Activated CD4-positive, CD25-positive, alpha-beta regulatory T cell treated with anti-CD3 and anti-CD28 coated beads, Interleukin-2, amount 50 U/mL, for 72 hours (primary cell): ENCODE measurements at regions not wholly inside any gene's neighbourhood (a gene's known extent, or its start where the extent isn't known, plus 50 kb on each side); places are given as distances from the start of the nearest gene placed in this dataset.
"Not testable (repeated sequence)": the region's sequence is repeated elsewhere in the genome, so short reads cannot be mapped to it uniquely, and the experiment has no call there.

Experiments
- DNase-seq: peaks from one replicate; pipeline ENCODE4 v3.0.0; 2021

- DNase-seq: peak; percentile 84
Measured at GRCh38 chr14:106663805-106664410, 1137.5 kb downstream of the TMEM121 start.

GRCh38 chr14:106665814-106666213, 1139.4 kb downstream of the TMEM121 start:
- DNase-seq: no peak

GRCh38 chr14:106666341-106666740, 1140.0 kb downstream of the TMEM121 start:
- no peak for DNase-seq

- no peak for DNase-seq
Measured at GRCh38 chr14:106670011-106670410, 1143.6 kb downstream of the TMEM121 start.

- not testable (repeated sequence) for DNase-seq
Measured at GRCh38 chr14:106674093-106674492, 1147.7 kb downstream of the TMEM121 start.

GRCh38 chr14:106674509-106675125, 1148.2 kb downstream of the TMEM121 start:
- peak; percentile 49 for DNase-seq

- not testable (repeated sequence) for DNase-seq
Measured at GRCh38 chr14:106675716-106676115, 1149.3 kb downstream of the TMEM121 start.

GRCh38 chr14:106679776-106680175, 1153.4 kb downstream of the TMEM121 start:
- DNase-seq: no peak

- no peak for DNase-seq
Measured at GRCh38 chr14:106681161-106681560, 1154.8 kb downstream of the TMEM121 start.

GRCh38 chr14:106681568-106681967, 1155.2 kb downstream of the TMEM121 start:
- DNase-seq: no peak

- DNase-seq: no peak
Measured at GRCh38 chr14:106683631-106684030, 1157.2 kb downstream of the TMEM121 start.

GRCh38 chr14:106686533-106686932, 1160.2 kb downstream of the TMEM121 start:
- DNase-seq: no peak

GRCh38 chr14:106690333-106690891, 1164.0 kb downstream of the TMEM121 start:
- no peak for DNase-seq

- DNase-seq: peak; percentile 72
Measured at GRCh38 chr14:106691601-106692291, 1165.4 kb downstream of the TMEM121 start.

GRCh38 chr14:106694638-106695393, 1168.4 kb downstream of the TMEM121 start:
- peak; percentile 57 for DNase-seq

GRCh38 chr14:106698620-106699267, 1172.4 kb downstream of the TMEM121 start:
- not testable (repeated sequence) for DNase-seq

GRCh38 chr14:106703651-106704050, 1177.3 kb downstream of the TMEM121 start:
- DNase-seq: not testable (repeated sequence)

- DNase-seq: not testable (repeated sequence)
Measured at GRCh38 chr14:106706488-106706887, 1180.1 kb downstream of the TMEM121 start.

GRCh38 chr14:106710187-106710586, 1183.8 kb downstream of the TMEM121 start:
- DNase-seq: not testable (repeated sequence)

- DNase-seq: not testable (repeated sequence)
Measured at GRCh38 chr14:106712513-106712912, 1186.1 kb downstream of the TMEM121 start.

GRCh38 chr14:106714446-106715428, 1188.4 kb downstream of the TMEM121 start:
- DNase-seq: not testable (repeated sequence)
